Cardiac fibroblast (primary cell): ENCODE measurements at regions not wholly inside any gene's neighbourhood (a gene's known extent, or its start where the extent isn't known, plus 50 kb on each side); places are given as distances from the start of the nearest gene placed in this dataset.
"Not testable (repeated sequence)": the region's sequence is repeated elsewhere in the genome, so short reads cannot be mapped to it uniquely, and the experiment has no call there.

Experiments used
- DNase-seq, 2 donors: peaks; one replicate each; pipeline versions ENCODE4 v3.0.0 to v3.0.0-alpha.2; 2010; ENCODE audit warnings: low read depth in 2 of 2
- H3K4me3 ChIP-seq, 2 donors: replicated peaks in 1 of 2; 1 replicate in 1 of 2; 2 replicates in 1 of 2; pipeline ENCODE4 v1.5.1; 2011; ENCODE audit warnings: low read depth in 2 of 2, low read length in 2 of 2, mild to moderate bottlenecking in 2 of 2, moderate library complexity in 1 of 2
- CTCF ChIP-seq: IDR thresholded peaks from one replicate; pipeline ENCODE4 v1.5.1; 2011; ENCODE audit warnings: low read depth, mild to moderate bottlenecking, low read length, inconsistent platforms

DNA sequence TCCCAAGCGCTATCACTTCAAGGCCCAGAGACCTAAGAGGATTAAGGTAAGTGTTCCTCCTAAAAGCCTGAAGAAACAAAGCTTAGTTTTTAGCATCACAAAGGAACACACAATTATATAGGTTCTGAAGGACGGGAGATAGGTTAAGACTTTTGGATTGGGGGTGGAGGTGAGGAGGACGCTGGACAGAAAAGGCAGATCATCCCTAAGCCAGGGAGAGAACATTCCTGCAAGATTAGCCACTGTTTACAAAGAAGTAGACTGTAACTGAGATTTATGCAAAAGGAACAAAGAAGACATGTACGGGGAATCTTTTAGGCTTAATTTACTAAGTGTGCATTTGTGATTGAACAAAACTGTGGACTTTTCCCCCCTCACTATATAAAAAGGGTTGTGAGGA, 184.1 kb upstream of the IRX5 start:
- TF ChIP-seq CTCF, result no peak
- no peak for DNase-seq
- no peak overlapping the region for H3K4me3 ChIP-seq

DNA sequence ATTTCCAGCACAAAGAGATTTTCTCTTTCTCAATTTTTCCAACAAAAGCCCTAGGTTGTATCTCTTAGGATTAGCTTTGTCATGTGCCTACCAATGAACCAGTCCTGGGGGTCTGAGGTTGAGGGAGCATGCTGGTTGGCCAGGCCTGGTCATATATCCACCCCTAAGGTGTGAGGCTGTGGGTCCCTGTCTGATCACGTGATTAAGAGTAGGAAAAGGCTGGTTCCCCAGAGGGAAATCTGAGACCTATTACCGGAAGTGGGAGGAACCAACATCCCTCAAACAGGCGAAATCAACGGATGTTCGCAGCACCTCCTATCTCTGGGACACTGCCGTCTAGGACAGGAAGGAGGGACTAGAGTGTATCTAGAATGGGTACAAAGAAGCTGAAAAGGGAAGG, 185.7 kb upstream of the IRX5 start:
- no peak for DNase-seq
- TF ChIP-seq CTCF, result no peak
- H3K4me3 ChIP-seq, result no peak overlapping the region

DNA sequence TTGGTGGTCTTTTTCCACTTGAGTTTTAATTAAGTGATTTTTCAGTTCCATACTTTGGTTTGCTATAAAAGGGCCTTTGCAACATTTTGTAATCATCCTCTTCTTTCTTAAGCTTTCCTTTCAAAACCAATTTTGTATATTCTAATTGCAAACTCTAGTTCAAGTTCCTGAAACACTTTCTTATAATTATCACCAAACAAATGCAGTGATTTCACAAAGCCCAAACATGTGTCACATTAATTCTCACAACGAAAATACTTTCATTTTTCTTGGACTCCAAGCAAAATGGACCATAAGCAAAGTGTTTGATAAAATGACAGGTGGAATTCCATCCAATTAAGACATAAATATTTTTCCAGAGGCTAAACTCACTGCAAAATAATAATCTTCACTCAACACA, 188.2 kb upstream of the IRX5 start:
- H3K4me3 ChIP-seq, result no peak overlapping the region
- no peak for TF ChIP-seq CTCF
- no peak for DNase-seq

DNA sequence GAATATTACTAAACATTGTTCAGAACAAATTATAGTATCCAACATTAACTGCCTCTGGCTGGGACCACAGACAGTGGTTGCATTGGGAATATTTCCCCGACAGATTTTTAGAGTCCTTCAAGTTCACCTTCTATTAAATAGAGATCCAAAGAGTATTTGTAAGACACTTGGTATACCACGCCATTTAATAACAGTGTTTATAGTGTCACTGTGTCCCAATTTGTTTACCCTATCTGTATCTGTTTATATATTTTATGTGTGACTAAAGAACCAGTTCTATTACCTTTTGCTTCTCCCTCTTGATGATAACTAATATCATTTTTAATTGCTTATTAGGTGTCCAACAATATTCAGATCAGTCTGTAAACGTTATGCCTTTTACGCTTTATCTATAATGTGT, 191.3 kb upstream of the IRX5 start:
- no peak for TF ChIP-seq CTCF
- no peak for DNase-seq
- H3K4me3 ChIP-seq, result no peak overlapping the region

DNA sequence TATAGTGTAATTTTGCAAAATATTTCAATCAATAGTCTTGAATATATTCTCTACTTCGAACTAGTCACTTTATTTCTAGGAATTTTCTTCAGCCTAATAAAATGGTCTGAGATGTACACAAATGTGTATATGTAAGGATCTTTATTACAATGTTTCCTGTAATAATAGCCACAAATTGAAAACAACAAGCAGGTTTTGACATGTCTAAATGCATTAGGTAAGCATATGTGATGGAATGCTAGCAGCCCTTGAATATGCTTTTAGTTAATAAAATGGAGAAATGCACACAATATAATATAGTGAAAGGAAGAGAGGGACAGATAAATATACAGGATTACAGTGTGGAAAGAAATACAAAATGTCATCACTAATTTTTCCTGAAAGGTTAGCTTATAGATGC, 196.5 kb upstream of the IRX5 start:
- no peak for TF ChIP-seq CTCF
- H3K4me3 ChIP-seq, result no peak overlapping the region
- DNase-seq, result no peak

GRCh38 chr16:54727696-54728095, 203.0 kb upstream of the IRX5 start:
- DNase-seq, H3K4me3 ChIP-seq: not testable (repeated sequence)

DNA sequence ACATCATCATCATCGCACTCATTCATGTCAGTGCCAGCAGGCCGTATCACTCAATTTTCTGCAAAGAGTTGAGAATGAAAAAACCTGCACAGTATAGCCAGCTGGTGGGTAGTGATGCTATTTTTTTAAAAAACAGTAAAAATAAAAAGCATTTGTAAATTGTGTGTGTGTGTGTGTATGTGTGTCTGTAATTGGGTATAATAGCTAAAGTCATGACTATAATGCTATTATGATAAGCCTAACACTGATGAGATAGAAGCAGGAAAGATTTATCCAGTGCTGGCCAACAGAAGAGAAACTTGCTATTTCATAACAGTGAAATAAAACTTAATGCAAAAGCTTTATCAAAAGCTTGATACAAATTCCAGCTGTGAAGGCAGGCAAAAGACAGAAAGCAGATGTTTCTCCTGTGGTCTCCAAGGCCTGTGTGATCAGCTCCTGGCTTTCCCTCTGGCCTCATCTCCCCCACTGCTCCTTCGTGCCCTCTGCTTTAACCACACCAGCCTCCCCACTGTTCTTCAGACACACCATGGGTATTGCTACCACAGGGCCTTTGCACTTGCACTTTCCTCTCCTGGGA, 206.2 kb upstream of the IRX5 start:
- no peak for DNase-seq
- no peak overlapping the region for H3K4me3 ChIP-seq
- TF ChIP-seq CTCF, result no peak
